GM21526 (cell line): ENCODE measurements at regions not wholly inside any gene's neighbourhood (a gene's known extent, or its start where the extent isn't known, plus 50 kb on each side); places are given as distances from the start of the nearest gene placed in this dataset.

Experiments
- ATAC-seq: cut with Tn5 transposase; IDR thresholded peaks from one replicate; pipeline ENCODE4 v1.9.1; 2021; ENCODE audit warnings: moderate library complexity; ENCODE audit not compliant: unreplicated experiment, low FRiP score

GRCh38 chr10:59108296-59108870 is 68.1 kb upstream of the PHYHIPL start:
- no peak for ATAC-seq

- ATAC-seq = no peak
Observed at GRCh38 chr10:59108886-59109288, 67.6 kb upstream of the PHYHIPL start.

GRCh38 chr10:59109826-59110225 is 66.6 kb upstream of the PHYHIPL start:
- ATAC-seq = no peak

- no peak for ATAC-seq
Observed at GRCh38 chr10:59124187-59124586, 52.3 kb upstream of the PHYHIPL start.

GRCh38 chr10:59125666-59126065 is 50.8 kb upstream of the PHYHIPL start:
- ATAC-seq = no peak

- no peak for ATAC-seq
Observed at GRCh38 chr10:59126261-59126660, 50.2 kb upstream of the PHYHIPL start.
